ENCODE measurements at regions not wholly inside any gene's neighbourhood (a gene's known extent, or its start where the extent isn't known, plus 50 kb on each side); places are given as distances from the start of the nearest gene placed in this dataset.

GRCh38 chr21:32182449-32182848, 96.4 kb downstream of the MIS18A start:
- Histone ChIP-seq H3K4me1 (no peaks in the 10 kb centered on the region), H3K4me3 (no peak overlapping the region), H3K27ac (no peak overlapping the region), H3K9me3 (no peaks in the 10 kb centered on the region), H3K4me2 (no peak overlapping the region)
- no peak for ATAC-seq
- DNase-seq (ENCODE audit: low read depth in 1 of 2, low spot score in 1 of 2): no peak
- WGBS (ENCODE audit: missing lambda C conversion rate): 31% methylated on average over 5 of the region's 5 CpGs
- ChIA-PET CTCF (interaction anchor here (0.8 kb wide), 1 partner anchor 19 kb away, joined by 3 read pairs; no protein-coding TSS in a partner anchor), POLR2A (no interaction called here)
- TF ChIP-seq MAFK (IDR thresholded peaks at IDR 0.05; ENCODE audit: partially characterized antibody) (no peak), FOXS1 (CRISPR knock-in tag; IDR thresholded peaks at IDR 0.05) (no peak), EHMT2 (IDR thresholded peaks at IDR 0.05; ENCODE audit: low read depth) (no peak), TFCP2L1 (CRISPR knock-in tag; IDR thresholded peaks at IDR 0.05) (no peak), FOSL2 (IDR thresholded peaks at IDR 0.05) (no peak), FOSL2 (CRISPR knock-in tag; IDR thresholded peaks at IDR 0.05) (no peak), ZC3H11A (IDR thresholded peaks at IDR 0.05) (no peak), RARB (CRISPR knock-in tag; IDR thresholded peaks at IDR 0.05) (no peak)
- TF ChIP-seq, protein P1, sequence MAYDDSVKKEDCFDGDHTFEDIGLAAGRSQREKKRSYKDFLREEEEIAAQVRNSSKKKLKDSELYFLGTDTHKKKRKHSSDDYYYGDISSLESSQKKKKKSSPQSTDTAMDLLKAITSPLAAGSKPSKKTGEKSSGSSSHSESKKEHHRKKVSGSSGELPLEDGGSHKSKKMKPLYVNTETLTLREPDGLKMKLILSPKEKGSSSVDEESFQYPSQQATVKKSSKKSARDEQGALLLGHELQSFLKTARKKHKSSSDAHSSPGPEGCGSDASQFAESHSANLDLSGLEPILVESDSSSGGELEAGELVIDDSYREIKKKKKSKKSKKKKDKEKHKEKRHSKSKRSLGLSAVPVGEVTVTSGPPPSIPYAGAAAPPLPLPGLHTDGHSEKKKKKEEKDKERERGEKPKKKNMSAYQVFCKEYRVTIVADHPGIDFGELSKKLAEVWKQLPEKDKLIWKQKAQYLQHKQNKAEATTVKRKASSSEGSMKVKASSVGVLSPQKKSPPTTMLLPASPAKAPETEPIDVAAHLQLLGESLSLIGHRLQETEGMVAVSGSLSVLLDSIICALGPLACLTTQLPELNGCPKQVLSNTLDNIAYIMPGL (CRISPR knock-in tag; IDR thresholded peaks at IDR 0.05; ENCODE audit: borderline replicate concordance): no peak
- TF ChIP-seq, protein P2, sequence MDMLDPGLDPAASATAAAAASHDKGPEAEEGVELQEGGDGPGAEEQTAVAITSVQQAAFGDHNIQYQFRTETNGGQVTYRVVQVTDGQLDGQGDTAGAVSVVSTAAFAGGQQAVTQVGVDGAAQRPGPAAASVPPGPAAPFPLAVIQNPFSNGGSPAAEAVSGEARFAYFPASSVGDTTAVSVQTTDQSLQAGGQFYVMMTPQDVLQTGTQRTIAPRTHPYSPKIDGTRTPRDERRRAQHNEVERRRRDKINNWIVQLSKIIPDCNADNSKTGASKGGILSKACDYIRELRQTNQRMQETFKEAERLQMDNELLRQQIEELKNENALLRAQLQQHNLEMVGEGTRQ (IDR thresholded peaks at IDR 0.05): no peak
- no peak for FAIRE-seq

- Histone ChIP-seq H3K4me1 (no peaks in the 10 kb centered on the region), H3K4me3 (no peak overlapping the region), H3K9me3 (no peaks in the 10 kb centered on the region), H3K27ac (no peak overlapping the region), H3K4me2 (no peak overlapping the region)
- no peak for DNase-seq (ENCODE audit: low read depth in 1 of 2, low spot score in 1 of 2)
- ATAC-seq: no peak
- no peak for FAIRE-seq
- ChIA-PET POLR2A (no interaction called here), CTCF (no interaction called here)
- TF ChIP-seq EHMT2 (IDR thresholded peaks at IDR 0.05; ENCODE audit: low read depth) (no peak), FOSL2 (IDR thresholded peaks at IDR 0.05) (no peak), FOSL2 (CRISPR knock-in tag; IDR thresholded peaks at IDR 0.05) (no peak), CBX2 (IDR thresholded peaks at IDR 0.05; ENCODE audit: borderline replicate concordance, low read depth) (no peak), RAD21 (conservative IDR thresholded peaks at IDR 0.05 in 1 of 2, IDR thresholded peaks at IDR 0.05 in 1 of 2) (no peak), HOXA7 (CRISPR knock-in tag; IDR thresholded peaks at IDR 0.05) (no peak), ESRRA (IDR thresholded peaks at IDR 0.05; ENCODE audit: borderline replicate concordance, low read length) (no peak)
- TF ChIP-seq, protein P1 (CRISPR knock-in tag; IDR thresholded peaks at IDR 0.05; ENCODE audit: borderline replicate concordance): no peak
- WGBS (ENCODE audit: missing lambda C conversion rate): 17% methylated on average over 1 of the region's 1 CpG
Measured at GRCh38 chr21:32181457-32181856, 97.4 kb downstream of the MIS18A start.

DNA sequence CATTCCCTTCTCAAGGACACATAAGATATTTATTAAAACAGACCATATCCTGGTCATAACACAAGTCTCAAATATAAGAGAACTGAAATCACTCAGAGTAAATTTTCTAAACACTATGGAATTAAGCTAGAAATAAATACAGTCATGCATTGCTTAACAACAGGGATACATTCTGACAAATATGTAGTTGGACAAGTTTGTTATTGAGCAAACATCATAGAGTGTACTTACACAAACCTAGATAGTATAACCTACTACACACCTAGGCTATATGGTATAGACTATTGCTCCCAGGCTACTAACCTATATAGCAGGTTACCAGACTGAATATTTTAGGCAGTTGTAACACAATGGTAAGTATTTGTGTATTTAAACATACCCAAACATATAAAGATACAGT, 104.0 kb downstream of the MIS18A start:
- CTCF ChIA-PET: interaction anchor here (1.7 kb wide), 1 partner anchor 11 kb away, joined by 9 read pairs; no protein-coding TSS in a partner anchor
- FAIRE-seq (no peak), ATAC-seq (no peak), DNase-seq (ENCODE audit: low read depth in 1 of 2, low spot score in 1 of 2) (no peak)
- Histone ChIP-seq H3K9me3 (no peaks in the 10 kb centered on the region), H3K4me1 (no peaks in the 10 kb centered on the region), H3K27ac (no peak overlapping the region), H3K4me3 (no peak overlapping the region), H3K4me2 (no peak overlapping the region)
- POLR2A ChIA-PET: no interaction called here
- TF ChIP-seq, protein P3, sequence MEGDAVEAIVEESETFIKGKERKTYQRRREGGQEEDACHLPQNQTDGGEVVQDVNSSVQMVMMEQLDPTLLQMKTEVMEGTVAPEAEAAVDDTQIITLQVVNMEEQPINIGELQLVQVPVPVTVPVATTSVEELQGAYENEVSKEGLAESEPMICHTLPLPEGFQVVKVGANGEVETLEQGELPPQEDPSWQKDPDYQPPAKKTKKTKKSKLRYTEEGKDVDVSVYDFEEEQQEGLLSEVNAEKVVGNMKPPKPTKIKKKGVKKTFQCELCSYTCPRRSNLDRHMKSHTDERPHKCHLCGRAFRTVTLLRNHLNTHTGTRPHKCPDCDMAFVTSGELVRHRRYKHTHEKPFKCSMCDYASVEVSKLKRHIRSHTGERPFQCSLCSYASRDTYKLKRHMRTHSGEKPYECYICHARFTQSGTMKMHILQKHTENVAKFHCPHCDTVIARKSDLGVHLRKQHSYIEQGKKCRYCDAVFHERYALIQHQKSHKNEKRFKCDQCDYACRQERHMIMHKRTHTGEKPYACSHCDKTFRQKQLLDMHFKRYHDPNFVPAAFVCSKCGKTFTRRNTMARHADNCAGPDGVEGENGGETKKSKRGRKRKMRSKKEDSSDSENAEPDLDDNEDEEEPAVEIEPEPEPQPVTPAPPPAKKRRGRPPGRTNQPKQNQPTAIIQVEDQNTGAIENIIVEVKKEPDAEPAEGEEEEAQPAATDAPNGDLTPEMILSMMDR (IDR thresholded peaks at IDR 0.05): no peak

Data from A549 (cell line).